Psoas muscle (tissue), 7 donors: ENCODE measurements at regions not wholly inside any gene's neighbourhood (a gene's known extent, or its start where the extent isn't known, plus 50 kb on each side); places are given as distances from the start of the nearest gene placed in this dataset.

Experiments
- ATAC-seq, 4 donors: fragments of 200-7000 bp; cut with Tn5 transposase; one replicate each; pipeline ENCODE4 v1.9.1; 2020; ENCODE audit warnings: moderate library complexity in 3 of 4, mild to moderate bottlenecking in 2 of 4
- DNase-seq, 2 donors: peaks; one replicate each; pipeline ENCODE4 v3.0.0-alpha.2; 2020
- H3K27ac ChIP-seq: fragments of 200-600 bp; one replicate; pipeline ENCODE4 v1.8.0; 2022
- H3K27me3 ChIP-seq, 3 donors: fragments of 200-600 bp in 1 of 3; one replicate each; pipeline versions ENCODE4 v1.6.1 to v1.8.0; 2013 to 2022; ENCODE audit warnings: low read length in 2 of 3, mild to moderate bottlenecking in 2 of 3, moderate library complexity in 1 of 3; ENCODE audit not compliant: insufficient read depth in 3 of 3
- H3K36me3 ChIP-seq, 2 donors: fragments of 200-600 bp in 1 of 2; one replicate each; pipeline versions ENCODE4 v1.6.1 to v1.8.0; 2013 to 2022; ENCODE audit warnings: low read depth in 1 of 2, mild to moderate bottlenecking in 1 of 2, moderate library complexity in 1 of 2; ENCODE audit not compliant: insufficient read depth in 1 of 2
- H3K4me1 ChIP-seq: fragments of 200-600 bp; one replicate; pipeline ENCODE4 v1.8.0; 2022
- H3K4me3 ChIP-seq: fragments of 200-600 bp; one replicate; pipeline ENCODE4 v1.8.0; 2022; ENCODE audit warnings: mild to moderate bottlenecking
- H3K9me3 ChIP-seq: fragments of 200-600 bp; one replicate; pipeline ENCODE4 v1.8.0; 2022
- CTCF ChIP-seq: fragments of 200-600 bp; IDR thresholded peaks from one replicate; pipeline ENCODE4 v1.8.0; 2022; ENCODE audit warnings: antibody characterized with exemption
- WGBS, 3 donors: extraction: QIAGEN DNeasy Blood & Tissue Kit; methylation state at CpG; one replicate each; pipeline versions ENCODE4 v1.1.6 to v1.1.7; 2013; 5-methylcytosine and 5-hydroxymethylcytosine counted together
- intact Hi-C, 2 donors: fragments of 100-400 bp; cut with DNase I; formaldehyde crosslinking; loops; one replicate each; pipeline versions ENCODE4 v1.11.0 to v1.14.2; 2022
- donor health status: healthy with polysubstance abuse.
- donor health status: DM: no; HTN: no; CAD: no; lungs with moderate emphysema.
- donor health status: Bipolar disorder and iron deficiency.
- donor health status: healthy.
- donor health status: DM: yes; HTN: yes; CAD: no.
- donor health status: DM: no; HTN: no; CAD: no.
- donor health status: DM: yes; HTN: yes; CAD: no.

GRCh38 chr15:59953392-59953883, 50.7 kb upstream of the FOXB1 start:
- H3K36me3 ChIP-seq: no peaks in the 10 kb centered on the region
- no peak for TF ChIP-seq CTCF
- no peak overlapping the region for H3K27ac ChIP-seq
- WGBS, 3 donors: 10 to 15% (median 13%) methylated on average over 8 of the region's 8 CpGs
- DNase-seq: no peak
- H3K27me3 ChIP-seq: peaks cover 0 to 9% (median 4%) of the 10 kb centered on the region in 3 donors
- H3K9me3 ChIP-seq: peaks cover 9% of the 10 kb centered on the region
- H3K4me3 ChIP-seq: no peak overlapping the region
- no peak for ATAC-seq
- H3K4me1 ChIP-seq: no peaks in the 10 kb centered on the region
- intact Hi-C loops: no loop called here

GRCh38 chr15:59952960-59953359, 51.2 kb upstream of the FOXB1 start:
- Histone ChIP-seq H3K9me3 (peaks cover 9% of the 10 kb centered on the region), H3K27me3 (peaks cover 0 to 9% (median 4%) of the 10 kb centered on the region in 3 donors), H3K27ac (no peak overlapping the region), H3K4me1 (no peaks in the 10 kb centered on the region), H3K4me3 (no peak overlapping the region), H3K36me3 (no peaks in the 10 kb centered on the region)
- DNase-seq: no peak
- no peak for ATAC-seq
- no peak for TF ChIP-seq CTCF
- intact Hi-C loops: no loop called here

- H3K9me3 ChIP-seq: peaks cover 5% of the 10 kb centered on the region
- ATAC-seq: no peak
- H3K27ac ChIP-seq: no peak overlapping the region
- H3K36me3 ChIP-seq: no peaks in the 10 kb centered on the region
- peaks cover 0 to 6% (median 4%) of the 10 kb centered on the region in 3 donors for H3K27me3 ChIP-seq
- WGBS, 3 donors: 55 to 65% (median 64%) methylated on average over 4 of the region's 4 CpGs
- intact Hi-C loops: no loop called here
- no peak overlapping the region for H3K4me3 ChIP-seq
- no peak for TF ChIP-seq CTCF
- DNase-seq: no peak
- H3K4me1 ChIP-seq: no peaks in the 10 kb centered on the region
Measured at GRCh38 chr15:59950603-59951388, 53.3 kb upstream of the FOXB1 start.

DNA sequence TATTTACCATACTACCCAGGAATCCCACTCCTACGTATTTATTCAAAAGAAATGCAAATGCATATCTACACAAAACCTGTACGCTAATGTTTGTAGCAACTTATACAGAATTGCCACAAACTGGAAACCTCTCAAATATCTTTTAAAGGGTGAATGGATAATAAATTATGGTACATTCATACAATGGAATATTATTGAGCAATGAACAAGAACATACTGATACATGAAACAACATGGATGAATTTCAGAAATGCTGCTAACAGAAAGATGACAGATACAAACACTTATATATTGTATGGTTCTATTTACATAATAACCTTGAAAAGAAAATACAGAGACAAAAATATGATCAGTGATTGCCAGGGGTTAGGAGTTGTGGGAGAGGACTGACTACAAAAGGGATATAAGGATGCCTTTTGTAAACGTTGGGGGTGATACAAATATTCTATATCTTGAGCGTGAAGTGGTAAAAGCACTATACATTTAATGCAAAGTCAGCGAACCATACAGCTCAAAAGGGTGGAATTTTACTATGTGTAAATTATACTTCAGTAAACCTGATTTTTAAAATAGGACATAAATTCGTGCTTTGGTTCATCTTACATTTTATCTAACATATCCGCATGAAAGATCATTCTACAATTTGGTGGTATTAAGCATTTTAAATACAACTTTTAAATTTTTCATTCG, 55.0 kb upstream of the FOXB1 start:
- DNase-seq: no peak
- no peak for TF ChIP-seq CTCF
- no peak for ATAC-seq
- intact Hi-C loops: no loop called here
- H3K9me3 ChIP-seq: no peaks in the 10 kb centered on the region
- 88 to 90% (median 90%) methylated on average over 8 of the region's 8 CpGs for WGBS, 3 donors
- H3K27me3 ChIP-seq: peaks cover 0 to 6% (median 4%) of the 10 kb centered on the region in 3 donors
- H3K4me3 ChIP-seq: no peak overlapping the region
- H3K36me3 ChIP-seq: no peaks in the 10 kb centered on the region
- H3K27ac ChIP-seq: no peak overlapping the region
- H3K4me1 ChIP-seq: no peaks in the 10 kb centered on the region
